Left renal pelvis (tissue), 4 donors: ENCODE measurements at regions not wholly inside any gene's neighbourhood (a gene's known extent, or its start where the extent isn't known, plus 50 kb on each side); places are given as distances from the start of the nearest gene placed in this dataset.

Source experiments
- DNase-seq, 4 donors: peaks; one replicate each; pipeline ENCODE4 v3.0.0-alpha.2; 2013; ENCODE audit warnings: low read depth in 4 of 4, low spot score in 3 of 4

- DNase-seq = no peak
Observed at GRCh38 chr13:81539643-81540150, 1198.8 kb upstream of the SPRY2 start.

GRCh38 chr13:81498969-81499368, 1158.0 kb upstream of the SPRY2 start:
- DNase-seq = no peak

DNA sequence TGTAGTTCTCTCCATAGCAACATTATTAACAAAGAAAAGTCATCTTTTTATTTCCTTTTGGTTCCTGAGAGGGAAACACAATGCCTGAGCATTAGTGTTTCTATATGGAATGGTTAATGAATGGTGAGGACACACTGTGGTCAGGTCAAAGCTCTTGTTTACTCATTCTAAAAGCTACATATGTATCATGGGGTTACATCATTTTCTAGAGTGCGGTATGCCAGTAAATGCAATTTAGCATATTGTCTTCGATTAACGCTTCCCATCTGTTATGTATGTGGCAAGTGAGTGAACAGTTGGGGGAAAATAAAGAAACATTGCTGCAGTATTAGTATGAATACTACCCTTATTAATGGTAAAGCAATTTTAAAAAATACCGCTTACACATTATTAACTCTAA, 1152.2 kb upstream of the SPRY2 start:
- DNase-seq = no peak

DNA sequence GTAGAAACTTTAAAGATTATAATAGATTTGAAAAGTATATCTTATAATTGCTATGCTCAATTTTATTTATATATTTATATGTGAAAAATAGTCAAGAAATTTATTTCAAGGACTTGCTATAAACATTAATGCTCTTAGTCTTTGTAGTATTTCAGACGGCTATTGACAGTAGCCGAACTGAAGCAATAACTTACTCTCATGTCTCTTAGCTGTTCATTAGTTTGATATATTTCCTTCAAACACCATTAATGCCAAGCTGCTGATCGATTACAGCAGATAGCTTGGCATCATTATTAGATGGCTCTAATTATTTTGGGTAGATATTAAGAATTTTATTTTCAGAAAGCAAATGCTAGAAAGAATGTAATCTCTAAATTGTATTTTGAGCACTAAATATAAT, 1151.5 kb upstream of the SPRY2 start:
- no peak for DNase-seq

GRCh38 chr13:81488021-81488420, 1147.1 kb upstream of the SPRY2 start:
- no peak for DNase-seq

- DNase-seq = no peak
Observed at GRCh38 chr13:81487151-81487550, 1146.2 kb upstream of the SPRY2 start.

DNA sequence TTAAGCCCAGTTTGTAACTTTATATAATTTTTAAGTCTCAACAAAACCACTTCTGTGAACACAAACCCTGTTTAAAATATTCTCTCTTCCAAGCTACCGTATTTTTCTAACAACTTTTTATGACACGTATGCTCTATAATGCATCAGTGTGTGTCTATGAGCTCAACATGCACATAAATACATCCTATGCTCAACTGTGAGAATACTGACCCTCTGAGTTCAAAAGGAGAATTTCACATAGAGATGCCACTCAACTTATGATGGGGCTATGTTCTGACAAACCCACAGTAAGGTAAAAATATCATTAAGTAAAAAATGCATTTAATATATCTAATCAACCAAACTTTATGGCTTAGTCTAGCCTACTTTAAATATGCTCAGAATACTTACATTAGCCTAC, 1139.7 kb upstream of the SPRY2 start:
- no peak for DNase-seq

- no peak for DNase-seq
Observed at GRCh38 chr13:81473366-81473899, 1132.5 kb upstream of the SPRY2 start.

GRCh38 chr13:81458170-81458569, 1117.2 kb upstream of the SPRY2 start:
- DNase-seq = no peak

DNA sequence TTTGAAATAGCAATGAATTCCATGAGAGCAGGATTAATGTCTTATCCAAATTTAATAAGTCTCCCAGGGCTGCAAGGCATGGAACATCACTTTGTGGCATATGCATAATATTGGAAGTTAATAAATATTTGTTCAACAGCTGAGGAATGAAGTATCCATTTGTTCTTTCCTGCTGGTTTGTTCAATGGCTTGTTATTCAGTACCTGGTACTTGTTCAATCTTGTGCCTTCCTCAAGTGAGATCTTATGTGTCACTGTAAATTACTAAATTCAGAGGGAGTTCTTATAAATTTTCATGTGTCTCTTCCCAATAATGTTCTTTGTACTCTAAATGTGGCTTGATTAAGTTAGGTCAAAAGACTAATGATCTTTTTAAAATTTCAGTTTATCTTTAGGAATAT, 1105.5 kb upstream of the SPRY2 start:
- DNase-seq = no peak

GRCh38 chr13:81442904-81443303, 1102.0 kb upstream of the SPRY2 start:
- no peak for DNase-seq

DNA sequence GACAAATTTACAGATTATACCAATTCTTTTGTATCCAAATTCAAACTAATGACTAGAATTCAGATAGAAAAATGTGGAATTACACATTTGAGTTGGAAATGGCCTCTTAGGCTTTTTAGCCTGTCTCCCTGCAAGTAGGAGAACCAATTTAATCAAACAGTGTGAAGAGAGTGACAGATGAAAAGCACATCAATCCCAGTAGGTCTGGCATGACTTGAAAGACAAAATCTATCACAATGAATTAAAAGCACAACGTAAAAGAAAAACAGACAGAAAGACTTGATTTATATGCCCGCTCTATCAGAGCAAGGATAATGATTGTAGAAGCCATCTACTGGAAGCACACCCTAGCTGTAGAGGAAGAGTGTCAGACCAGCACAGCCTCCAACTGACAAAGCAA, 1084.4 kb upstream of the SPRY2 start:
- DNase-seq = no peak

- no peak for DNase-seq
Observed at GRCh38 chr13:81409284-81409683, 1068.4 kb upstream of the SPRY2 start.

DNA sequence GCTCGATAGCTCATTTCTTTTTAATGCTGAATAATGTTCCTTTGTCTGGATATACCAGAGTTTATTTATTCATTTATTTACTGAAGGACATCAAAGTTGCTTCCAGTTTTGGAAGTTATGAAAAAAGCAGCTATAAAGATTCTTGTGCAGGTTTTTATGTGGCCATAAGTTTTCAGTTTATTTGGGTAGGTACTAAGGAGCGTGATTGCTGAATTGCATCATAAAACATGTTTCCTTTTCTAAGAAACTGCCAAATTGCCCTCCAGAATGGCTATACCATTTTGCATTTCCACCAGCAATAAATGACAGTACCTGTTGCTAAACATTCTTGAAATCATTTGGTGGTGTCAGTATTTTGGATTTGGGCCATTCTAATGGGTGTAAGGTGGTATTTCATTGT, 1067.7 kb upstream of the SPRY2 start:
- no peak for DNase-seq

- no peak for DNase-seq
Observed at GRCh38 chr13:81406639-81407292, 1065.8 kb upstream of the SPRY2 start.

DNA sequence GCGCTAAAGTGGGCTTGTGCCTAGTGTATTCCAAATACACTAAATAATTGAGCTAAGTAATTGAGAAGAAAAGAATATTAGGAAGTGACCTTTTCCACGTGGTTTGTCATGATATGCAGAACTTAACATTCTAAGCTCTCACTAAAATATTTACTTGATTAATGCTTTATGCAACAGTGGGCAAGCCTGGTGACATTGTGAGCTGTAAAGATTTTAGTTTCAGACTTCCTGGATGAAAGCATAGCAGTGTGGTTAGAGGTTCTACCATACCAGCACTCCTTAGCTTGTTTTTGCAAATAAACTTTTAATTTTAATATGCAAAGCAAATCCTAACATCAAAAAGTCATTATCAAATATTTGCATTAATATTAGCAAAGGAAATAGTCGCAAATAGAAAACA, 1065.1 kb upstream of the SPRY2 start:
- no peak for DNase-seq

DNA sequence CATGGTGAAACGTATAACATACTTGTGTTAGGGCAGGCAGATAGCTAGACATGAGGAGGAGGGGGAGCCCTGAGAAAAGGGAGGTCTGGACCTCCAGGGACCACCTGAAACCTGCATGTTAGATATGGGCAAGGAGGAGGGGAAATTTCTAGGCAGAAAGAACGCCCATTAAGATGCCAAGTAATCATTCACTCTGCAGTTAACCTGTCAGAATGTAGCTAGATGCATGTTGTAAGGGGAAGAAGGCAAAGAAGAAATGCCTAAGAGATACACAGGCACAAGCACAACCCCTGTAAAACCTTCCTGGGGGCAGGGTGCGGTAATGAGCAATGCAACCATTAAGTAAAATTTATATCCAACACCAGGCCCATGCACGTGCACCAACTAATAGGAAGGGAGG, 1055.3 kb upstream of the SPRY2 start:
- DNase-seq = no peak

DNA sequence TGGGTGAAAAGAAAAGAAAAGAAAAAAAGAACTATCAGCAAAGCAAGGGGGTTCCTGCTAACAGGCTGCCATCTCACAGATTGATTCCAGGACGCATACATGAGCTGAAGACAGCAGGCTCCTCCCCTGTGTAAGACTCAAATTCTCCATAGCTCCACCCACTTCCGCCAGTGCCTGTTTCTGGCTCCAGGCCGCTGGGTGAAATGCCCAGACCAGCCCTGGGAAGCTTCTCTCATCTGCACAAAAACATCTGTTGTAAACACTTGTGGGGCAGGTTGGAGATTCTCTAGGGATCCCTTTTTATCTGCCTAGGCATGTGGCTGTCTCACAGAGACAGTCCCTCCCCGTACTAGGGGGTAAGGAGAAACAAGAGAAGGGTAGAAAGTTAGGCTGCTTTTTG, 1054.4 kb upstream of the SPRY2 start:
- no peak for DNase-seq

DNA sequence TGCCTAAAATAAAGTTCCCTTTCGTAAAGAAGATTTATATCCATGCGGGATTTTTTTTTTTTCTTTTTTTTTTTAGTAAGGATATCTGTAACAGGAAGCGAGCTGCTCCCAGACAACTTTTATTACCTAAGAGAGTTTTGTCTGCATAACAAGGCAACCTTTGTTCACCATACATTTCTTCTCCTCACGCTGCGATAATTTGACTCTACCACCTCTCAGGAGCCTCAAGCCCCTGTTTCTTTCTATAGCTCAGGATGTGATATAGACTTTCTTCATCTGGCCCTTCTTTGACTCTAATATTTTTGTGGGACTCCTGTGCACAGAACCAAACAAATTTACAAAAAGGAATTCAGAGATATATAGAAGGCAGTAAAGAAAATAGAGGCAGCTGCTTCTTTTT, 1053.7 kb upstream of the SPRY2 start:
- DNase-seq = no peak

GRCh38 chr13:81393721-81394120, 1052.8 kb upstream of the SPRY2 start:
- DNase-seq = no peak

- no peak for DNase-seq
Observed at GRCh38 chr13:81393110-81393509, 1052.2 kb upstream of the SPRY2 start.

DNA sequence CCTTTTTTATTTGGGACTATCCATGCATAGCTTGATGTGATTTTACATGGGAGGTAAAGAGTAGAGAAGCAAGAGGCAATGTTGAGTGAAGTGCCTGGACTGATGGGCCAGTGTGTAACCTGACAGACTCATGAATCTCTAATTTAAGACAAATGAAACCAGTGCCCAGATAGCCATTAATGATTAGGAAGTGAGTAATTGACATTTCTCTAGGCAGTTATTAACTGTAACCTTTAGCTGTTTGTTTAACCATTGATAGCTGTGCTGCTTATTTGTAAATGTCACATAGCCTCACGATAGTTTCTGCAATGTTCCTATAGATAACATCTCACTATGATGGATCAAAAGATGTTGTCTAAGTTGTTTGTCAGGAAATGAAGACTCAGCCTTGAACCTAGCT, 1047.5 kb upstream of the SPRY2 start:
- no peak for DNase-seq

DNA sequence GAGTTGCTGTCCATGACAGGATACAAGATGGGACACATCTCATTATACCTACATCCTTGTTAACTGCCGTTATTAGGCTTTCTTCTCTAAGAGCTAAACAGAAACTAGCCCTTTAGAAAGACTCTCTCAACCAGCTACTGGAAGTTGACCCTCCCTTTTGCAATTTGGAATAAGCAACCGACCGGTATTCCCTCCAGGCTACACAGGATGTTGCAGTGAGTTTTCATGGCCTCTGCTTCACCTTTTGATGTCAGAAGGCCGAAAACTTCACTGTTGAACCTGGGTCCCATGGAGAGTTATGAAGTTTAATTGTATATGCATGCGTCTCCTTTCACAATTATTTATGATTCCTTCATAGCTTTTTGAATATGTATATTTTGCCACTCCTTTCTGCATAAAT, 1042.5 kb upstream of the SPRY2 start:
- no peak for DNase-seq
